Fibroblast of peridontal ligament (primary cell): ENCODE measurements at regions not wholly inside any gene's neighbourhood (a gene's known extent, or its start where the extent isn't known, plus 50 kb on each side); places are given as distances from the start of the nearest gene placed in this dataset.
A peak's percentile ranks its signal among the peaks of the same experiment; 100 is the strongest.
"Not testable (repeated sequence)": the region's sequence is repeated elsewhere in the genome, so short reads cannot be mapped to it uniquely, and the experiment has no call there.

Experiments
- DNase-seq: peaks from one replicate; pipeline ENCODE4 v3.0.0-alpha.2; 2010; ENCODE audit errors: extremely low read depth

- not testable (repeated sequence) for DNase-seq
These were observed 133.2 kb downstream of the ATXN3L start for GRCh38 chrX:13186643-13187042.

GRCh38 chrX:13180807-13181206 is 136.4 kb upstream of the FAM9C start:
- peak; percentile 63 for DNase-seq

- no peak for DNase-seq
These were observed 135.2 kb upstream of the FAM9C start for GRCh38 chrX:13179586-13179985.

- DNase-seq = no peak
These were observed 134.7 kb upstream of the FAM9C start for GRCh38 chrX:13179100-13179499.

- no peak for DNase-seq
These were observed 133.6 kb upstream of the FAM9C start for GRCh38 chrX:13177921-13178566.

- no peak for DNase-seq
These were observed 130.6 kb upstream of the FAM9C start for GRCh38 chrX:13175056-13175455.

GRCh38 chrX:13170966-13171558 is 126.6 kb upstream of the FAM9C start:
- DNase-seq = no peak

- no peak for DNase-seq
These were observed 125.3 kb upstream of the FAM9C start for GRCh38 chrX:13169684-13170083.

- no peak for DNase-seq
These were observed 123.8 kb upstream of the FAM9C start for GRCh38 chrX:13168269-13168668.

GRCh38 chrX:13167481-13168231 is 123.2 kb upstream of the FAM9C start:
- DNase-seq = peak; percentile 80

- no peak for DNase-seq
These were observed 121.1 kb upstream of the FAM9C start for GRCh38 chrX:13165266-13166189.

- DNase-seq = no peak
These were observed 120.2 kb upstream of the FAM9C start for GRCh38 chrX:13164611-13165010.

- DNase-seq = no peak
These were observed 118.5 kb upstream of the FAM9C start for GRCh38 chrX:13162772-13163410.

GRCh38 chrX:13159886-13160285 is 115.5 kb upstream of the FAM9C start:
- peak; percentile 49 for DNase-seq

- no peak for DNase-seq
These were observed 114.5 kb upstream of the FAM9C start for GRCh38 chrX:13158911-13159310.

GRCh38 chrX:13155550-13155949 is 111.1 kb upstream of the FAM9C start:
- DNase-seq = not testable (repeated sequence)

GRCh38 chrX:13153796-13154195 is 109.4 kb upstream of the FAM9C start:
- peak; percentile 73 for DNase-seq

GRCh38 chrX:13152518-13153185 is 108.2 kb upstream of the FAM9C start:
- DNase-seq = no peak

- DNase-seq = peak; percentile 72
These were observed 107.6 kb upstream of the FAM9C start for GRCh38 chrX:13151828-13152517.

GRCh38 chrX:13149702-13150350 is 105.4 kb upstream of the FAM9C start:
- DNase-seq = no peak
